MM.1S (cell line): ENCODE measurements at regions not wholly inside any gene's neighbourhood (a gene's known extent, or its start where the extent isn't known, plus 50 kb on each side); places are given as distances from the start of the nearest gene placed in this dataset.

ENCODE experiments used
- CTCF ChIP-seq: fragments of 300-600 bp; sonication (generic); IDR thresholded peaks from 2 replicates; pipeline ENCODE4 v1.5.1; 2016; ENCODE audit warnings: antibody characterized with exemption, low read length, mixed read lengths
- EZH2 ChIP-seq: fragments of 300-600 bp; sonication (generic); optimal IDR thresholded peaks from 2 replicates; pipeline ENCODE3; 2017; ENCODE audit warnings: low read depth, mild to moderate bottlenecking, antibody characterized with exemption, low read length, mixed read lengths
- EZH2phosphoT487 ChIP-seq: fragments of 300-600 bp; sonication (generic); IDR thresholded peaks from 2 replicates; pipeline ENCODE4 v1.6.1; 2018; ENCODE audit warnings: antibody characterized with exemption, low read length

- TF ChIP-seq CTCF (no peak), EZH2phosphoT487 (no peak), EZH2 (no peak)
These were observed 583.1 kb upstream of the RGS18 start for GRCh38 chr1:191575180-191575579.
